ENCODE measurements at regions not wholly inside any gene's neighbourhood (a gene's known extent, or its start where the extent isn't known, plus 50 kb on each side); places are given as distances from the start of the nearest gene placed in this dataset.

GRCh38 chr17:33980193-33980592 lies 274.9 kb upstream of the CCL2 start:
- 67 to 75% methylated on average over 2 of the region's 2 CpGs for WGBS, 2 donors
- H3K9ac ChIP-seq (ENCODE audit: insufficient read depth in 1 of 2, low read length in 2 of 2), result no peak overlapping the region
- H3K4me1 ChIP-seq (ENCODE audit: control insufficient read depth in 5 of 5, insufficient read depth in 5 of 5, low read length in 5 of 5), result no peaks in the 10 kb centered on the region
- H3K27me3 ChIP-seq (ENCODE audit: control insufficient read depth in 3 of 3, insufficient read depth in 3 of 3, low read length in 2 of 3), result no peaks in the 10 kb centered on the region
- H3K27ac ChIP-seq (ENCODE audit: low read depth in 1 of 2, low read length in 1 of 2), result no peak overlapping the region
- H3K9me3 ChIP-seq (ENCODE audit: control insufficient read depth in 4 of 4, insufficient read depth in 3 of 4, low read length in 3 of 4), result peaks cover 0 to 2% (median 0%) of the 10 kb centered on the region in 4 donors
- no peak for DNase-seq
- no peak overlapping the region for H3K4me3 ChIP-seq
- no peaks in the 10 kb centered on the region for H3K36me3 ChIP-seq (ENCODE audit: control insufficient read depth in 4 of 4, insufficient read depth in 4 of 4, low read length in 4 of 4)
- TF ChIP-seq CTCF (IDR thresholded peaks at IDR 0.05; ENCODE audit: control extremely low read depth, extremely low read depth), result no peak
- no peak for ATAC-seq (ENCODE audit: insufficient read depth, low FRiP score)

GRCh38 chr17:33981711-33982601 lies 273.1 kb upstream of the CCL2 start:
- WGBS, 2 donors, result 65 to 70% methylated on average over 6 of the region's 6 CpGs
- Histone ChIP-seq H3K9me3 (ENCODE audit: control insufficient read depth in 4 of 4, insufficient read depth in 3 of 4, low read length in 3 of 4) (peaks cover 0 to 2% (median 0%) of the 10 kb centered on the region in 4 donors), H3K9ac (ENCODE audit: insufficient read depth in 1 of 2, low read length in 2 of 2) (no peak overlapping the region), H3K36me3 (ENCODE audit: control insufficient read depth in 4 of 4, insufficient read depth in 4 of 4, low read length in 4 of 4) (no peaks in the 10 kb centered on the region), H3K27me3 (ENCODE audit: control insufficient read depth in 3 of 3, insufficient read depth in 3 of 3, low read length in 2 of 3) (no peaks in the 10 kb centered on the region), H3K4me1 (ENCODE audit: control insufficient read depth in 5 of 5, insufficient read depth in 5 of 5, low read length in 5 of 5) (no peaks in the 10 kb centered on the region), H3K4me3 (no peak overlapping the region), H3K27ac (ENCODE audit: low read depth in 1 of 2, low read length in 1 of 2) (no peak overlapping the region)
- DNase-seq (no peak), ATAC-seq (ENCODE audit: insufficient read depth, low FRiP score) (no peak)
- no peak for TF ChIP-seq CTCF (IDR thresholded peaks at IDR 0.05; ENCODE audit: control extremely low read depth, extremely low read depth)

- H3K4me3 ChIP-seq, result no peak overlapping the region
- TF ChIP-seq CTCF (IDR thresholded peaks at IDR 0.05; ENCODE audit: control extremely low read depth, extremely low read depth), result no peak
- no peaks in the 10 kb centered on the region for H3K27me3 ChIP-seq (ENCODE audit: control insufficient read depth in 3 of 3, insufficient read depth in 3 of 3, low read length in 2 of 3)
- no peaks in the 10 kb centered on the region for H3K9me3 ChIP-seq (ENCODE audit: control insufficient read depth in 4 of 4, insufficient read depth in 3 of 4, low read length in 3 of 4)
- no peak for ATAC-seq (ENCODE audit: insufficient read depth, low FRiP score)
- DNase-seq, result no peak
- H3K9ac ChIP-seq (ENCODE audit: insufficient read depth in 1 of 2, low read length in 2 of 2), result no peak overlapping the region
- no peaks in the 10 kb centered on the region for H3K4me1 ChIP-seq (ENCODE audit: control insufficient read depth in 5 of 5, insufficient read depth in 5 of 5, low read length in 5 of 5)
- H3K36me3 ChIP-seq (ENCODE audit: control insufficient read depth in 4 of 4, insufficient read depth in 4 of 4, low read length in 4 of 4), result no peaks in the 10 kb centered on the region
- no peak overlapping the region for H3K27ac ChIP-seq (ENCODE audit: low read depth in 1 of 2, low read length in 1 of 2)
Measured at GRCh38 chr17:33982909-33983308, 272.2 kb upstream of the CCL2 start.

Measured in lung (tissue), 11 donors.